SK-N-SH treated with all-trans-retinoic acid at 6 μM for 48 hours (cell line): ENCODE measurements at regions not wholly inside any gene's neighbourhood (a gene's known extent, or its start where the extent isn't known, plus 50 kb on each side); places are given as distances from the start of the nearest gene placed in this dataset.

Experiments used
- ATAC-seq: fragments of 200-7000 bp; cut with Tn5 transposase; 3 replicates; pipeline ENCODE4 v1.9.1; 2020; ENCODE audit warnings: mild to moderate bottlenecking, moderate library complexity
- ARNTL ChIP-seq: fragments of 450-650 bp; formaldehyde crosslinking; IDR thresholded peaks from 2 replicates; pipeline ENCODE4 v1.5.0; 2020; ENCODE audit warnings: low read depth, mild to moderate bottlenecking, moderate library complexity, borderline replicate concordance
- BACH2 ChIP-seq: fragments of 250-450 bp; sonication (Bioruptor Pico); IDR thresholded peaks from 2 replicates; pipeline ENCODE4 v1.9.0; 2021; ENCODE audit warnings: mild to moderate bottlenecking, borderline replicate concordance
- CSDC2 ChIP-seq: fragments of 250-450 bp; sonication (Bioruptor Pico); IDR thresholded peaks from 2 replicates; pipeline ENCODE4 v1.5.0; 2020; ENCODE audit warnings: mild to moderate bottlenecking, moderate library complexity
- ESRRG ChIP-seq: fragments of 250-450 bp; sonication (Bioruptor Pico); IDR thresholded peaks from 2 replicates; pipeline ENCODE4 v1.6.1; 2021; ENCODE audit warnings: mild to moderate bottlenecking
- GLIS3 ChIP-seq: fragments of 250-450 bp; sonication (Bioruptor Pico); IDR thresholded peaks from 2 replicates; pipeline ENCODE4 v1.5.0; 2020; ENCODE audit warnings: mild to moderate bottlenecking, moderate library complexity
- ISL1 ChIP-seq: fragments of 250-450 bp; sonication (Bioruptor Pico); IDR thresholded peaks from 2 replicates; pipeline ENCODE4 v2.1.2; 2022; ENCODE audit warnings: mild to moderate bottlenecking, moderate library complexity
- OSR1 ChIP-seq: fragments of 250-450 bp; sonication (Bioruptor Pico); IDR thresholded peaks from 2 replicates; pipeline ENCODE4 v1.8.0; 2022; ENCODE audit warnings: moderate library complexity, mild to moderate bottlenecking, inconsistent platforms
- PPARA ChIP-seq: fragments of 250-450 bp; sonication (Bioruptor Pico); IDR thresholded peaks from 2 replicates; pipeline ENCODE4 v1.5.0; 2020; ENCODE audit warnings: mild to moderate bottlenecking, borderline replicate concordance
- RARB ChIP-seq: fragments of 250-450 bp; sonication (Bioruptor Pico); IDR thresholded peaks from 2 replicates; pipeline ENCODE4 v1.8.0; 2021; ENCODE audit warnings: mild to moderate bottlenecking, moderate library complexity
- SNAI2 ChIP-seq: fragments of 250-450 bp; sonication (Bioruptor Pico); IDR thresholded peaks from 2 replicates; pipeline ENCODE4 v1.5.0; 2020; ENCODE audit warnings: mild to moderate bottlenecking, moderate library complexity
- TCF4 ChIP-seq: fragments of 250-450 bp; sonication (Bioruptor Pico); IDR thresholded peaks from 2 replicates; pipeline ENCODE4 v1.8.0; 2021; ENCODE audit warnings: mild to moderate bottlenecking, moderate library complexity, borderline replicate concordance
- TOX ChIP-seq: fragments of 250-450 bp; sonication (Bioruptor Pico); IDR thresholded peaks from 2 replicates; pipeline ENCODE4 v1.8.0; 2021; ENCODE audit warnings: mild to moderate bottlenecking, moderate library complexity, borderline replicate concordance
- ZC3H10 ChIP-seq: fragments of 250-450 bp; sonication (Bioruptor Pico); IDR thresholded peaks from 2 replicates; pipeline ENCODE4 v1.5.1; 2021; ENCODE audit warnings: mild to moderate bottlenecking, moderate library complexity
- ZFP3 ChIP-seq: fragments of 250-450 bp; sonication (Bioruptor Pico); IDR thresholded peaks from 2 replicates; pipeline ENCODE4 v1.5.0; 2020; ENCODE audit warnings: mild to moderate bottlenecking, moderate library complexity
- ZFP30 ChIP-seq: fragments of 450-650 bp; formaldehyde crosslinking; IDR thresholded peaks from 2 replicates; pipeline ENCODE4 v1.5.0; 2022; ENCODE audit warnings: mild to moderate bottlenecking, moderate library complexity
- ZNF70 ChIP-seq: fragments of 450-650 bp; formaldehyde crosslinking; IDR thresholded peaks from 2 replicates; pipeline ENCODE4 v1.5.0; 2020; ENCODE audit warnings: mild to moderate bottlenecking, moderate library complexity
- ZNF8 ChIP-seq: fragments of 450-650 bp; formaldehyde crosslinking; IDR thresholded peaks from 2 replicates; pipeline ENCODE4 v1.5.0; 2020; ENCODE audit warnings: mild to moderate bottlenecking, moderate library complexity
- TF ChIP-seq, protein P1 (sequence below): fragments of 250-450 bp; sonication (Bioruptor Pico); IDR thresholded peaks from 2 replicates; pipeline ENCODE4 v1.5.1; 2020; ENCODE audit warnings: low read depth, mild to moderate bottlenecking, moderate library complexity
- TF ChIP-seq, protein P2 (sequence below): fragments of 250-450 bp; sonication (Bioruptor Pico); IDR thresholded peaks from 2 replicates; pipeline ENCODE4 v1.8.0; 2020; ENCODE audit warnings: mild to moderate bottlenecking, moderate library complexity, borderline replicate concordance
- TF ChIP-seq, protein P3 (sequence below): fragments of 250-450 bp; sonication (Bioruptor Pico); IDR thresholded peaks from 2 replicates; pipeline ENCODE4 v1.5.1; 2021; ENCODE audit warnings: mild to moderate bottlenecking, moderate library complexity
- TF ChIP-seq, protein P4 (sequence below): fragments of 250-450 bp; sonication (Bioruptor Pico); IDR thresholded peaks from 2 replicates; pipeline ENCODE4 v1.8.0; 2021; ENCODE audit warnings: low read depth, mild to moderate bottlenecking, moderate library complexity, borderline replicate concordance

- ATAC-seq = no peak
- no peak for TF ChIP-seq BACH2 (CRISPR knock-in tag)
- TF ChIP-seq, protein P1, sequence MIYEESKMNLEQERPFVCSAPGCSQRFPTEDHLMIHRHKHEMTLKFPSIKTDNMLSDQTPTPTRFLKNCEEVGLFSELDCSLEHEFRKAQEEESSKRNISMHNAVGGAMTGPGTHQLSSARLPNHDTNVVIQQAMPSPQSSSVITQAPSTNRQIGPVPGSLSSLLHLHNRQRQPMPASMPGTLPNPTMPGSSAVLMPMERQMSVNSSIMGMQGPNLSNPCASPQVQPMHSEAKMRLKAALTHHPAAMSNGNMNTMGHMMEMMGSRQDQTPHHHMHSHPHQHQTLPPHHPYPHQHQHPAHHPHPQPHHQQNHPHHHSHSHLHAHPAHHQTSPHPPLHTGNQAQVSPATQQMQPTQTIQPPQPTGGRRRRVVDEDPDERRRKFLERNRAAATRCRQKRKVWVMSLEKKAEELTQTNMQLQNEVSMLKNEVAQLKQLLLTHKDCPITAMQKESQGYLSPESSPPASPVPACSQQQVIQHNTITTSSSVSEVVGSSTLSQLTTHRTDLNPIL (CRISPR knock-in tag) = no peak
- TF ChIP-seq OSR1 (CRISPR knock-in tag) = no peak
- TF ChIP-seq ESRRG (CRISPR knock-in tag) = no peak
Observed at GRCh38 chr14:27075503-27075902, 477.7 kb upstream of the NOVA1 start.

DNA sequence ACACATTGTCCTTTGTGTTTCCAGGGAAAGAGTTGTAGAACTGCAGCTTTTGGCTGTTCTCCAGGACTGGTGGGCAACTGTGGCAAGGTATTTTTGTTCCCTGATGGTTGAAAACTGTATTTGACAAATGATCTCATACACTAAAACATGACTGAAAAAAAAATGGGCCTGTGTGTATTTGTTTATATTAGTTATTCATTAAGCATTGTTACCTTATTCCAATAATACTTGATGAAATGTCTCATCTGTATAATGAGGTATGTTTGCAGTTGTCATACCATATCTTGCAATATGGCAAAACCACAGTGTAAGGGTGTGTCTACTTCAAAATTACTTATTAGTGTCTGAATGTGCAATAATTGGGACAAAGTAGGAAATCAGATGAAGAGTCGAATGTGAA, 479.4 kb upstream of the NOVA1 start:
- no peak for TF ChIP-seq PPARA
- TF ChIP-seq, protein P2, sequence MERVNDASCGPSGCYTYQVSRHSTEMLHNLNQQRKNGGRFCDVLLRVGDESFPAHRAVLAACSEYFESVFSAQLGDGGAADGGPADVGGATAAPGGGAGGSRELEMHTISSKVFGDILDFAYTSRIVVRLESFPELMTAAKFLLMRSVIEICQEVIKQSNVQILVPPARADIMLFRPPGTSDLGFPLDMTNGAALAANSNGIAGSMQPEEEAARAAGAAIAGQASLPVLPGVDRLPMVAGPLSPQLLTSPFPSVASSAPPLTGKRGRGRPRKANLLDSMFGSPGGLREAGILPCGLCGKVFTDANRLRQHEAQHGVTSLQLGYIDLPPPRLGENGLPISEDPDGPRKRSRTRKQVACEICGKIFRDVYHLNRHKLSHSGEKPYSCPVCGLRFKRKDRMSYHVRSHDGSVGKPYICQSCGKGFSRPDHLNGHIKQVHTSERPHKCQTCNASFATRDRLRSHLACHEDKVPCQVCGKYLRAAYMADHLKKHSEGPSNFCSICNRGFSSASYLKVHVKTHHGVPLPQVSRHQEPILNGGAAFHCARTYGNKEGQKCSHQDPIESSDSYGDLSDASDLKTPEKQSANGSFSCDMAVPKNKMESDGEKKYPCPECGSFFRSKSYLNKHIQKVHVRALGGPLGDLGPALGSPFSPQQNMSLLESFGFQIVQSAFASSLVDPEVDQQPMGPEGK (CRISPR knock-in tag) = no peak
- TF ChIP-seq TCF4 = no peak
- no peak for TF ChIP-seq SNAI2 (CRISPR knock-in tag)
- TF ChIP-seq, protein P3, sequence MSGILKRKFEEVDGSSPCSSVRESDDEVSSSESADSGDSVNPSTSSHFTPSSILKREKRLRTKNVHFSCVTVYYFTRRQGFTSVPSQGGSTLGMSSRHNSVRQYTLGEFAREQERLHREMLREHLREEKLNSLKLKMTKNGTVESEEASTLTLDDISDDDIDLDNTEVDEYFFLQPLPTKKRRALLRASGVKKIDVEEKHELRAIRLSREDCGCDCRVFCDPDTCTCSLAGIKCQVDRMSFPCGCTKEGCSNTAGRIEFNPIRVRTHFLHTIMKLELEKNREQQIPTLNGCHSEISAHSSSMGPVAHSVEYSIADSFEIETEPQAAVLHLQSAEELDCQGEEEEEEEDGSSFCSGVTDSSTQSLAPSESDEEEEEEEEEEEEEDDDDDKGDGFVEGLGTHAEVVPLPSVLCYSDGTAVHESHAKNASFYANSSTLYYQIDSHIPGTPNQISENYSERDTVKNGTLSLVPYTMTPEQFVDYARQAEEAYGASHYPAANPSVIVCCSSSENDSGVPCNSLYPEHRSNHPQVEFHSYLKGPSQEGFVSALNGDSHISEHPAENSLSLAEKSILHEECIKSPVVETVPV = no peak
- no peak for TF ChIP-seq ZFP30 (CRISPR knock-in tag)
- no peak for ATAC-seq

GRCh38 chr14:27077710-27078109, 479.9 kb upstream of the NOVA1 start:
- ATAC-seq = no peak
- TF ChIP-seq CSDC2 (CRISPR knock-in tag) (no peak), GLIS3 (CRISPR knock-in tag) (no peak), ESRRG (CRISPR knock-in tag) (no peak), ZFP3 (CRISPR knock-in tag) (no peak), RARB (CRISPR knock-in tag) (no peak), ZNF8 (no peak), BACH2 (CRISPR knock-in tag) (no peak), TOX (CRISPR knock-in tag) (no peak), ISL1 (CRISPR knock-in tag) (no peak), PPARA (no peak), SNAI2 (CRISPR knock-in tag) (no peak), OSR1 (CRISPR knock-in tag) (no peak)
- TF ChIP-seq, protein P3 = no peak

- ATAC-seq = no peak
- TF ChIP-seq ESRRG (CRISPR knock-in tag) (no peak), PPARA (no peak), RARB (CRISPR knock-in tag) (no peak), ZC3H10 (CRISPR knock-in tag) (no peak), ARNTL (CRISPR knock-in tag) (no peak), ZFP30 (CRISPR knock-in tag) (no peak), BACH2 (CRISPR knock-in tag) (no peak), OSR1 (CRISPR knock-in tag) (no peak), ZNF70 (CRISPR knock-in tag) (no peak), ZFP3 (CRISPR knock-in tag) (no peak), GLIS3 (CRISPR knock-in tag) (no peak), ISL1 (CRISPR knock-in tag) (no peak), TOX (CRISPR knock-in tag) (no peak), TCF4 (no peak), ZNF8 (no peak), CSDC2 (CRISPR knock-in tag) (no peak)
- TF ChIP-seq, protein P2 (CRISPR knock-in tag) = no peak
- TF ChIP-seq, protein P4, sequence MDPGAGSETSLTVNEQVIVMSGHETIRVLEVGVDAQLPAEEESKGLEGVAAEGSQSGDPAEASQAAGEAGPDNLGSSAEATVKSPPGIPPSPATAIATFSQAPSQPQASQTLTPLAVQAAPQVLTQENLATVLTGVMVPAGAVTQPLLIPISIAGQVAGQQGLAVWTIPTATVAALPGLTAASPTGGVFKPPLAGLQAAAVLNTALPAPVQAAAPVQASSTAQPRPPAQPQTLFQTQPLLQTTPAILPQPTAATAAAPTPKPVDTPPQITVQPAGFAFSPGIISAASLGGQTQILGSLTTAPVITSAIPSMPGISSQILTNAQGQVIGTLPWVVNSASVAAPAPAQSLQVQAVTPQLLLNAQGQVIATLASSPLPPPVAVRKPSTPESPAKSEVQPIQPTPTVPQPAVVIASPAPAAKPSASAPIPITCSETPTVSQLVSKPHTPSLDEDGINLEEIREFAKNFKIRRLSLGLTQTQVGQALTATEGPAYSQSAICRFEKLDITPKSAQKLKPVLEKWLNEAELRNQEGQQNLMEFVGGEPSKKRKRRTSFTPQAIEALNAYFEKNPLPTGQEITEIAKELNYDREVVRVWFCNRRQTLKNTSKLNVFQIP (CRISPR knock-in tag) = no peak
- TF ChIP-seq, protein P3 = no peak
- TF ChIP-seq, protein P1 (CRISPR knock-in tag) = no peak
Observed at GRCh38 chr14:27078191-27078590, 480.4 kb upstream of the NOVA1 start.
